ENCODE measurements at regions not wholly inside any gene's neighbourhood (a gene's known extent, or its start where the extent isn't known, plus 50 kb on each side); places are given as distances from the start of the nearest gene placed in this dataset.

- DNase-seq (ENCODE audit: low read depth in 2 of 2) = no peak
Observed at GRCh38 chr15:98025237-98025636, 64.7 kb downstream of the ARRDC4 start.

- DNase-seq (ENCODE audit: low read depth in 2 of 2) = no peak
Observed at GRCh38 chr15:98034731-98035130, 74.2 kb downstream of the ARRDC4 start.

- no peak for DNase-seq (ENCODE audit: low read depth in 2 of 2)
Observed at GRCh38 chr15:98035134-98035533, 74.6 kb downstream of the ARRDC4 start.

GRCh38 chr15:98035577-98036010, 75.1 kb downstream of the ARRDC4 start:
- DNase-seq (ENCODE audit: low read depth in 2 of 2) = no peak

- DNase-seq (ENCODE audit: low read depth in 2 of 2) = no peak
Observed at GRCh38 chr15:98039596-98039995, 79.1 kb downstream of the ARRDC4 start.

GRCh38 chr15:98040146-98040545, 79.6 kb downstream of the ARRDC4 start:
- no peak for DNase-seq (ENCODE audit: low read depth in 2 of 2)

- DNase-seq (ENCODE audit: low read depth in 2 of 2) = no peak
Observed at GRCh38 chr15:98043160-98044014, 82.9 kb downstream of the ARRDC4 start.

GRCh38 chr15:98051734-98052133, 91.2 kb downstream of the ARRDC4 start:
- DNase-seq (ENCODE audit: low read depth in 2 of 2) = no peak

GRCh38 chr15:98057453-98057852, 97.0 kb downstream of the ARRDC4 start:
- no peak for DNase-seq (ENCODE audit: low read depth in 2 of 2)

GRCh38 chr15:98062869-98063268, 102.4 kb downstream of the ARRDC4 start:
- no peak for DNase-seq (ENCODE audit: low read depth in 2 of 2)

GRCh38 chr15:98063315-98063714, 102.8 kb downstream of the ARRDC4 start:
- no peak for DNase-seq (ENCODE audit: low read depth in 2 of 2)

- no peak for DNase-seq (ENCODE audit: low read depth in 2 of 2)
Observed at GRCh38 chr15:98063871-98064270, 103.4 kb downstream of the ARRDC4 start.

- DNase-seq (ENCODE audit: low read depth in 2 of 2) = no peak
Observed at GRCh38 chr15:98067339-98067738, 106.8 kb downstream of the ARRDC4 start.

GRCh38 chr15:98069256-98069655, 108.8 kb downstream of the ARRDC4 start:
- DNase-seq (ENCODE audit: low read depth in 2 of 2) = no peak

- DNase-seq (ENCODE audit: low read depth in 2 of 2) = no peak
Observed at GRCh38 chr15:98070137-98070536, 109.6 kb downstream of the ARRDC4 start.

GRCh38 chr15:98071786-98072185, 111.3 kb downstream of the ARRDC4 start:
- no peak for DNase-seq (ENCODE audit: low read depth in 2 of 2)

GRCh38 chr15:98075441-98075840, 114.9 kb downstream of the ARRDC4 start:
- no peak for DNase-seq (ENCODE audit: low read depth in 2 of 2)

GRCh38 chr15:98076021-98076816, 115.7 kb downstream of the ARRDC4 start:
- no peak for DNase-seq (ENCODE audit: low read depth in 2 of 2)

- no peak for DNase-seq (ENCODE audit: low read depth in 2 of 2)
Observed at GRCh38 chr15:98077186-98077585, 116.7 kb downstream of the ARRDC4 start.

- DNase-seq (ENCODE audit: low read depth in 2 of 2) = no peak
Observed at GRCh38 chr15:98080791-98081190, 120.3 kb downstream of the ARRDC4 start.

- no peak for DNase-seq (ENCODE audit: low read depth in 2 of 2)
Observed at GRCh38 chr15:98083203-98083910, 122.9 kb downstream of the ARRDC4 start.

- DNase-seq (ENCODE audit: low read depth in 2 of 2) = peak in 1 of 2 donors; percentile 7
Observed at GRCh38 chr15:98085003-98085639, 124.6 kb downstream of the ARRDC4 start.
